NCI-H2196 (cell line): ENCODE measurements at regions not wholly inside any gene's neighbourhood (a gene's known extent, or its start where the extent isn't known, plus 50 kb on each side); places are given as distances from the start of the nearest gene placed in this dataset.

Experiments used
- DNase-seq: peaks from one replicate; lab custom pipeline; 2025; ENCODE audit not compliant: unreplicated experiment; lab: John Stamatoyannopoulos, UW

DNA sequence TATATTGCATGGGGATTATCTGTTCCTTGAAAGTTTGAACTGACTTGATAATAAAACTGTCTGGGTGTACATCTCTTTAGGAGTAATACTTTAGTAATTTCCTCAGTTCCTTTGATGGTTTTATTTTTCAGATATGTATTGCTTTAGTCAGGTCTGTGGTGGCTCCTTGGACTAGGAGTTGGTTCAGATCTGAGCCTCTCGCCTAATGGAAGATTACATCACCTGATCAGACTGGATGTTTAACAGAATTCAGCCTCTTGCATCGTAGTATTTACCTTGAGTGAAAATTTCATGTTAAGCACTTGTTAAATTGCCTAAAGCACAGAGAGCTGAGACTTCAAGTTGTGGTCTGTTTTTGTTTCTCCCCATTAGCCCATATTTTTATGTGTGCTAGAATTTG, 267.3 kb downstream of the MAP2K4 start:
- no peak for DNase-seq

DNA sequence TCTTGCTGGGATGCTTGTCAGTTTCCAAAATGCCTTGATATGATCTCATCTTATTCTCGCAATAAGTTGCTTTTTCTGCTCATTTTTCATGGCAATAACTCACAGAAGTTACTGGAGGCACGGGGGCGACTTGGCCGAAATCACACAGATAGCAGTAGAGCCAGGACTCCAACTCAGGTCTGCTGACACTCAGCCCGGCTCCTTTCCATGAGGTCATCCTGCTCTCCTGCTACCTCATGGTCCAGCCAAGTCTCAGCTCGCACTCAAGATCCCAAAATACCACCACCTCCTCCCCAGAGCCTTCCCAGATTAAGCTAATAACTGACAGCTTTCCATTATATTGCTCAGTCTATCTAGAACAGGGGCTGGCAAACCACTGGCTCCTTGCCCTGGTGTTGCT, 269.5 kb downstream of the MAP2K4 start:
- DNase-seq, result no peak

DNA sequence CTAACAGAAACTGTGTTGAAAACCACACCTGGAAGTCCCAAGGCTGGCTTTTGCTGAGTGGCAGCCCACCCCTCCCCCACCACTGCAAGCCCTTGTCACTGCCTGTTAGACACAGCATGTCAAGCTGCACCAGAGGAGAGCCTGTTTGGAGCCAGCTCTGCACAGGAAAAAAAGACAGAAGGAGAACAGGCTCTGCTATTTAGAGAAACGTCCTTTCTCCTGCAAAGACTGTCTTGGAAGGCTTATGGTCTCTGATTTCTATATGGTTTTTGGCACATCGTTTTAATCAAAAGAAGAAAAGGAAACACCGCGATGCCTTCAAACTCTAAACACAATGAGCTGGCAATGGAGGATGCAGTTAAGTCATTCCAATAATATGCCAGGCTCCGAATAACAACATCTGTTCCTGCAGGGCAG, 275.5 kb downstream of the MAP2K4 start:
- DNase-seq, result no peak

DNA sequence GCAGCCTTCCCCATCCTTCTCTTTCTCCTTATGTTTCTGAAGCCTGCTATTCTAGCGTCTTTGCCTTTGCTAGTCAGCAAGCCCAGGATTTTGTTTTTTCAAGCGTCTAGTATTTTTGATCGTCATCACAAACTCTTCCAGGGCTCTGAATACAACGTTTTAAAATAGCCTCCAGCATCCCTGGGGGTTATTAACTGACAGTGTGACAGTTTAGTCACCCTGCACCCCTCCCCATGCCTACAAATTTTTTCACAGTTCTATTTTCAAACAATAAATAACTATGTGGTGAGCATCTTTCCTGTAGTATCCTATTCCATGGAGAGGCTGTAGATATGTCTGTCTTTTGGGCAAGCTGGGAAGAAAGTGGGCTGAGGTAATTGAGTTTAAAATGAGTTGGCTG, 280.9 kb downstream of the MAP2K4 start:
- no peak for DNase-seq

DNA sequence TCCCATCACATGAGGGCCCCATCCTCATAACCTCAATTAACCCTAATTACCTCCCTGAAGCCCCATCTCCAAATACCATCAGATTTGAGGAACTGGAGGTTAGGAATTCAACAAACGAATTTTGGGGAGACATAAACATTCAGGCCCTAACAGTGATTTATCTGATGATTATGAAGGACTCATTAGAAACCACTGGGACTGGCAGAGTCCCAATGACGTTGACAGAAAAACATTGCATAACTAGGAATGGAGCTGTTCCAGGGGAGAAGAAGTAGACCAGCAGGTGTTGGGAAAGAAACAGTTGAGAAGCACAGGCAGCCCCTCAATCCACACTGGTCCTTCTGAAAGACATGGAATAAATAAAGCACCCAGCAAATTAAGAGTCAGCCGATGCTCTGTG, 282.0 kb downstream of the MAP2K4 start:
- no peak for DNase-seq

DNA sequence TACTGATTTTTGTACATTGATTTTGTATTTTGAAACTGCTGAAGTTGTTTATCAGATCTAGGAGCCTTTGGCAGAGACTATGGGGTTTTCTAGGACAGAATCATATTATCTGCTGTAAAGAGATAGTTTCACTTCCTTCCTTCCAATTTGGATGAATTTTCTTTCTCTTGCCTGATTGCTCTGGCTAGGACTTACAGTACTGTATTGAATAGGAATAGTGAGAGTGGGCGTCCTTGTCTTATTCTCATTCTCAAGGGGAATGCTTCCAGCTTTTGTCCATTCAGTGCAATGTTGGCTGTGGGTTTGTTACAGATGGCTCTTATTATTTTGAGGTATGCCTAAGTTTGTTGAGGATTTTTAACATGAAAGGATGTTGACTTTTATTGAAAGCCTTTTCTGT, 290.1 kb downstream of the MAP2K4 start:
- no peak for DNase-seq

DNA sequence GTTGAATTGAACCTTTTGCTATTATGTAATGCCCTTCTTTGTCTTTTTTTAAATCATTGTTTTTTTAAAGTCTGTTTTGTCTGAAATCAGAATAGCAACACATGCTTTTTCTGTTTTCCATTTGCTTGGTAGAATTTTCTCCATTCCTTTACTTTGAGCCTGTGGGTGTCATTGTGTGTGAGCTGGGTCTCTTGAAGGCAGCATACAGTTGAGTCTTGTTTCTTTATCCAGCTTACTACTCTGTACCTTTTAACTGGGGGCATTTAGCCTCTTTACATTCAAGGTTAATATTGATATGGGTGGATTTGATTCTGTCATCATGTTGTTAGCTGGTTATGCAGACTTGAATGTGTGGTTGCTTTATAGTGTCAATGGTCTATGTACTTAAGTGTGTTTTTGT, 292.0 kb downstream of the MAP2K4 start:
- DNase-seq, result no peak

DNA sequence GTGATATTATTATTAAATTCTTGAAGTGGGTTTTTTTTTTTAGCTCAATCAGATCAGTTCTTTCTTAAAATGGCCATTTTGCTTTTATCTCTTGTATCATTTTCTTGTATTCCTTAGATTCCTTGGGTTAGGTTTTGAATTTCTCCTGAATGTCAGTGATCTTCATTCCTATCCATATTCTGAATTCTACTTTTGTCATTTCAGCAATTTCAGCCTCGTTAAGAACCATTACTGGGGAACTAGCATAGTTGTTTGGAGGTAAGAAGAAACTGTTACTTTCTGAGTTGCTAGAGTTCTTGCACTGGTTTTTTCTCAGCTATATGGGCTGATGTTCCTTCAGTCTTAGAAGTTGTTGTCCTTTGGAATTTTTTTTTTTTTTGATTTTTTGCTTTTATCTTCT, 293.1 kb downstream of the MAP2K4 start:
- no peak for DNase-seq

DNA sequence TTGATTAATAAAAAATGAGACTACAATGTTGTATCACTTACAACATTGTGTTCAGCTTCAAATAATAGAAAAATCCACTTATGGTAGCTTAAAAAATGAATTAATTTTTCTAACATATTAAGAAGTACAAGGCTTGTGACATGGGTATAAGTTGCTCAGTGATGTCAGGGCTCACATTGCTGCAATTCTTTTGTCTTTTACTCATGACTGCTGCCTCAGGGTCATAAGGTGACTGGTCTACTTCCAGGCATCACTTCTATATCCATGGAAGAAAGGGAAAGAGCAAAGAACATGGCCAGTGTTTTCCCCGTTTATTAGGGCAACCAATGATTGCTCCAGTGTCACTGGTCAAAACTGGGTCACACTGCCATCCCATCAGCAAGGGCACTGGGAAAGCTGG, 295.3 kb downstream of the MAP2K4 start:
- no peak for DNase-seq

DNA sequence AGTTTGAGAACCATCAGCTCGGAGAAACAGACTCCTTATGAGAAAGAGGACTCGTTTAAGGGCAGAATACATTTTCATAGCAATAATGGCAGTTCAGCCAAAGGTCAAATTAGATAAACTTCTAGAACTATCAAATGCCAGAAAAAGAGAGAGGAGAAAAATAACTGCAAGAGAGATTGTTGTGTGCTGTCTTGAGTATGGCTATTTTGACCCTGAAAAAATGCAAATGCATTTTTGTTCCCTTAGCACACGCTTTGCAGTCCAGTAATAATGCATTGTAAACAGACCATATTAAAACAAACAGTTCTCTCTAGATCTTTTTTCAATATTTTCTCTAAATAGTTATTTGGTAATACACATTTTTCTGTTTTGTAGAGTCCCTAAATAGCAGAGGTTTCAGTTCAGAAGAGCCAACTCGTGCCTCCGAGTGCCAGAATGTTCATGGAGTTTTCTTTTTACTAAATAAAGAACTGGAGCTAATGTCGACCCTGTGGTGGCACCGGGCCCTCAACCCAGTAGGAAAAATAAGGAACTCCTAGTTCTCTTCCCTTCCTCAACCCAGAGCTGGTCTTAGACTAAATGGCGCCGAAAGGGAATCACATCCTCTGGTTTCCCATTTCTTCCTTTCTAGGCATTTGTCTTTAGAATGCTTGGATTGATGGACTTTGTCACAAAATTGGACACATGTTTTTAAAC, 298.0 kb downstream of the MAP2K4 start:
- no peak for DNase-seq

DNA sequence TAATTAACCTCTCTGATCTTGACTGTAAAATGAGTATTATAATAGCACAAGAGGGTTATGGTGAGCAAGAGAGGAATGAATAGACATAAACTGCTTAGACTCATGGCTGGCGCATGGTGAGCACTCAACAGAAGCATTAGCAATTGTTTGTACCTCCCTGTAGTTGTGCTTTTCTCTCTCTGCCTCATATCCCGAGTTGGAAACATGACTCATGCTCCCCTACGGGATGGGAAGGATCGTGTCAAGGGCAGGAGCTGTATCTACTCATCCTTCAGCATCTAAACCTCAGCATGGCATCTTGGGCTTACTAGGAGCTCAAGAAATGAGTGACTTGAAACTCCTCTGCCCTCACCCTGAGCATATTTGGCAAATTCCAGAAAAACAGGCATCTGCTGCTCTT, 299.6 kb downstream of the MAP2K4 start:
- DNase-seq, result no peak

DNA sequence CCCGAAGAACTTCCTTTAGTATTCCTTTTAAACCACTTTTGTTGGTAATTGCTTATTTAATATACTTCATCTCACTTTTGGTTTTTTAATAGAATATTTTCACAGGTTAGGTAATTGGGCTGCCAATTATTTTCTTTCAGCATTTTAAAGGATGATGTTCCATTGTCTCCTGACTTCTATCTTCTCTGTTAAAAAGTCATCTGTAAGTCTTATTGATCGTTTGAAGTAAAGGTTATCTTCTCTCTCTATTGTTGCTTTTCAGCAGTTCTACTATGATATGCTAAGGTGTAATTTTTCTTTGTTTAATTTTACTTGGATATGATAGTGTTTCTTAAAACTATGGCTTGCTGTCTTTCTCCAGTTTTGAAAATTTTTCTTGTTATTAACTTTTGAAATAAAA, 307.5 kb downstream of the MAP2K4 start:
- DNase-seq, result no peak

DNA sequence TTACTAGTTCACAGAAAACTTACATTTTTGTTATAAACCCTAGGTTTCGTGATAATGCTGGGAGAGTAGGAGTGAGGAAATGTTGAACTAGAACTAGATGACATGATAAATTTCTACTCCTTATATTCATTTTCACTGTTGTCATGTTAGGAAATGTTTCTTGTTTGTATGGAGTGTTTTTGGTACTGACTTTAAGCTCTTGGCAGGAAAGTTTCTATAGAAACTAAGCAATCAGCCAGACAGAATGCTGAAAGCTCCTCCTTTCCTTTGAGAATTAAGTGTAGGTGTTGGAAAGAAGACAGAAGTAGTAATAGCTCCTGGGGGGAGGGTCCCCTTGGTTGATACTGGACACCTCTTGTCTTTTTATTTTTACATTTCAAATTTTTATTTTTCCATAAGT, 309.8 kb downstream of the MAP2K4 start:
- no peak for DNase-seq

DNA sequence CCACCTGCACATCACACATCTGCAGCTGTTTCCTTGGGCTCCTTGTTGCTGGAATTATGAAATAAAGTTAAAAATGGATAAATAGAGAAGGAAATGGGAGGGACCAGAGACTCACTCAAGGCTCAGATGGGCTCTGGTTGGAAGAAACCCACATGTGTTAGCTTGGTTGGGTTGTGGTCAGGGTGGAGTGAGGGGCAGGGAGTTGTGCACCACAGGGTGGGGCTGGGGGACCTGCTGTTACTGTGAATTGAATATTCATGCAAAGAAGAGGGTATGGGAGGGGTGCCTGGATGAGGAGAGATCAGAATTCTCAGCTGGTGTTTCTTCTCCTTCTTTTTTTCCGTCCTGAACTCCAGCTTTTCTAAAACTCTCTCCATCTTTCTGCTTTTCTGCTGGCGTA, 320.7 kb downstream of the MAP2K4 start:
- no peak for DNase-seq

DNA sequence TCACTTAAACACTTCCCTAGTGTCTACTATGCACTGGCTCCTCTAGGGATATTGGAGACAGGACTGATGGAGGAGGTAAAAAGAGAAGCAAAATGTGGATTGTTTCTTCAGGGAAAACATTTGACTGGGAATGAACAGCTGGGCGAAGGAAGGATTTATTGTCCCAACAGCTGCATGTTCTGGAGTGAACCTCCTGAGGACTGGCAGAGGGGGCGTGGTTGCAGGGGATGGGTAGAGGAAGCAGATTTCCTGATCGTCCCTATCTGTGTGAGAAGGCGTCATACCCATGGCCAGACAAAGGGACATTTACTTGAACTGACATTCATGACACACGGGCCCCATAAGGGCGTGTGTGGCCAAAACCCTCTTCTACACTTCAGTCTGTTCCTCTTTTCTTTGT, 321.5 kb downstream of the MAP2K4 start:
- no peak for DNase-seq

DNA sequence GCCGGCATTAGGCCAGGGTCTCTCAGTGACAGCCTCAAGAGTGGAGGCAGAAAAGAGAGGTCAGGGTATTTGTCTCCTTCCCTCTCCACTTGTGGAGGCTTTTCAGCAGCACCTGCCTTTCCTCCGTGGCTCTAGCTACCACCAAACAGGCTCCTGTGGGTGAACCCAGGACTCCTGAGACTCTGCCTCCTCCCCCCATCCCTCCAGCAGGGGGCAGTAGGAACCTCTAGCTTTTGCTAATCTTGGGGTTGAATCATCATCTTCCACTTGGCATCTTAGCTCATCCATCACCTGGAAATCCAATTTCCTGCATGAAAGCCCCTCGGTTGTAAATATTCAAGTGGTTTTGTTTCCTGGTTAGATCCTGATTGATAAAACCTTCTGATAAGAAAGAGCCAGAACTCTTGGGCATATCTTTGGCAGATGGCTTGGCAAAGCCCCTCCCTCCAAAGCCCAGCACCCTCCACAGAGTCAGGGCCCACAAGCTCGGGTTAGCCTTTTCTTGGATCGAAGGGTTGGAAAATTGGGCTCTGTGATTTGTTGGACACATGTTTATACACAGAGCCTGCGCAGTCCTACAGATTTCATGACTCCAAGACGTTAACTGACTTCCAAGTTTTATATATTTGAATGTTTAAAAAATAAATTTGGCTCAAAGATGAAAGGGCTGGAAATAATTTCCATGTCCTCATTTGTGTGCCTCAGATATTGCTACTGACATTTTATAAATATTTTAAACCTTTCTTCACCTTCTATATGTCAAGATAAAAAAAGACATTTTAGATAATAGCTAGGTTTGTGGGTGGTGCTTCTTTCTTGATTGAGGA, 322.1 kb downstream of the MAP2K4 start:
- no peak for DNase-seq

DNA sequence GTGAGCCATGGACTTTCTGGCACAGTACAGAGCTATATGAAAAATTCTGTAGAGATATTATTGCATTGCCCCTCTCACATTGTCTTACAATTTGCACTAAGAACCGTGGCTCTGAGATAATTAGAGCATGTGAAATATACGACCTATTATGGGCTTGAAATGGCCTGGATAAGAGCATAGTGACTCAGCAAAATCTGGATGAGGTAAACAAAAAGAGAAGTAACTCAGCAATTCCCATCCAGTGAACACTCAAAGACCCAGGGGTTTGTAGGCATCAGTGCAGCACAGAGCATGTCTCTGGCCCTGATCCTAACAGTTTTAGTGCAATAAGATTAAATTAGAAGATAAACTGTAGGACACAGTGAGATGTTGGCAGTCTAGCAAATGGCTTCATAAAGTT, 317.2 kb upstream of the MYOCD start:
- no peak for DNase-seq

DNA sequence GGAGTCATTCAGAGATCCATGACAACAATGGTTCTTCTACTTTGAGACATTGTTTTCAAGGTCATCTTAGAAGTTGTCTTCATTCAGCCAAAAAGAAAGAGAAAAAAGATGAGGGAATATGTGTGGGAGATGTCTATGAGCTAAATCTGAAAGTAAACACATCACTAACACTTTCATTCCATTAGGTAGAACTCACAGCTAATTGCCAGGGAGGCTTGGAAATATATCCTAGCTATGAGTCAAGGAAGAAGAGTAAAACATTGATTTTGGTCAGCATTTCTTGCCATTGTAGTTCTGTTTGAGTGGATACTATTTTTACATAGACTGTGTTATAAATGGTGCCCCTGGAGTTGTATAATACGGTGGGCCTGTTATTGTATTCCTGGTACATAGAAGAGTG, 316.4 kb upstream of the MYOCD start:
- DNase-seq, result no peak

DNA sequence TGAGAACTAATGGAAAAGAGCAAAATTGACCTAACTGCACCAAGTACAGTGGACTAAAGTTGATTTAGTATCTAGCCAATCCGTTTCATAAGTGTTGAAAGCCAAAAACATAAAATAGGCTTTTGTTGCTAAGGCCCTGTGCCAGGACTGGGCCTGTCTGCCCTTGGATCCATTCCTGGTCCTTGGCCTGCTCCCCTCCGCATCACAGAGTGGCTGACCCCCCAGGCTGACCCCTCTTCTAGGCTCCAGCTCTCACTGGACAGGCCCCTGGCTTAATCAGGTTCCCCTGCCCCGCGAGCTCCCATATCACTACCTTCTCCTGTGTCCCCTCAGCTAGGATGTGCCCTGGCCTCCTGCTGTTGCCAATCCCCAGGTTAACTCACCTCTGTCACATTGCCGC, 313.6 kb upstream of the MYOCD start:
- DNase-seq, result no peak

DNA sequence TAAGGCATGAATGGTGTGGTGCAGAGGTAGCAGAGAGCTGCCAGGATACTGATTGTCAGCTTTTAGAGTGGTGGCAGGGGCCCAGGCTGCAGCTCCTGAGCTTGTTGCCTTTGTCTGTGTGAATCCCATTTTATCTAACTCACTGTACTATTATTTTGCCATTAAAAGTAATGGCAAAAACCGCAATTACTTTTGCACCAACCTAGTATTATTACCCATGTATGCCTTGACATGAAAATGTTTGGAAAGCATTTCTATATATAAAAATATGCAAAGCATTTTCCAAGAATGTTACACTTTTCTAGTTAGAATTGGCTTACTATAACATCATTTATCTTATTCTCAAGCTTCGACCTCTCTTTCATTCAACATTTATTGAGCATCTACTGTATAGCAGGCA, 308.1 kb upstream of the MYOCD start:
- no peak for DNase-seq

DNA sequence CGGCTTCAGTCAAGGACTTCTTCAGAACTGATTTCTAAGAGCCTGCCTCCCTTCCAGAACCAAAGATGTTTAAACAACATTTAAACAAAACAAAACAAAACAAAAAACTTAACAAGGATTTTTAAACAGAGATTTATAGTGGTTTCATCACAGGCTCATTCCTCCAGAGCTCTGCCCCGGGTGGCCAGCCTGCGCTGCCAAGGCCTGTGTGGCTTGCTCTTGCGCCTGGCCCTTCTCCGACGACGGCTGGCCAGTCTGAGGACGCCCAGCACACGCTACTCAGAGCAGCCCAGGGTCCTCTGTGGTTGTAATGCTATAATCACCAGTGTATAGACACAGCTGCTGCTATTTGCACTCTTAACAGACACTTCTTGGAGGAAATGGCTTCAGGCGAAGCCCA, 307.2 kb upstream of the MYOCD start:
- DNase-seq, result no peak

DNA sequence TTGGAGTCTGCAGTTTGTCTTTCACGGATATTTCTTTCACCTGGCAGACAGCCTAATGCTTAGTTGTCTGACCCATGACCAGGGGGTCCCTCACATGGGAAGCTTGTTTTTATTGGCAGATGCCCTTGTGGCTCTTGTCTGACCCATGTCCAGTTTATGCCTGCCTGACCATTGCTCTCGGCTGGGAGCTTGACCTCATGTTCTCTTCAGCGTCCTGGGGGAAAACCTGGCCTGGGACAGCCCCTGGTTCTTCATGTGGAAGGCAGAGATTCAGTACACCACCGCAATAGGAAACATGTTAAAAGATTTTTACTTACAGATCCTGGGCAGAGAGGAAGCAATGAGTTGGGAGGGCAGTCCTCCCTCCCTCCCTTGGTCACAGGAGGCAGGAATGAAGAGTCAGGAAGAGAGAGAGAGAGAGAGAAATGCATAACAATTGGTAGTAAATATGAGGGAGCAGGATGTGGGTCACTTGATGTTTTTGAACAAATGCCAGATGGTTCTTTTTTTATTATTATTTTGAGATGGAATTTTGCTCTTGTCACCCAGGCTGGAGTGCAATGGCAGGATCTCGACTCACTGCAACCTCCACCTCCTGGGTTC, 302.7 kb upstream of the MYOCD start:
- no peak for DNase-seq
